Keratinocyte (primary cell): ENCODE measurements at regions not wholly inside any gene's neighbourhood (a gene's known extent, or its start where the extent isn't known, plus 50 kb on each side); places are given as distances from the start of the nearest gene placed in this dataset.

Source experiments
- EZH2 ChIP-seq: IDR thresholded peaks from one replicate; pipeline ENCODE4 v1.6.1; 2012; ENCODE audit warnings: inconsistent platforms, mild to moderate bottlenecking, low read length, moderate library complexity
- TF ChIP-seq, protein P1 (sequence below), 3 experiments: IDR thresholded peaks in 1 of 3; conservative IDR thresholded peaks in 1 of 3; optimal IDR thresholded peaks in 1 of 3; 2 replicates in 2 of 3; 3 replicates in 1 of 3; pipeline versions ENCODE3 to v1.5.1; 2011; ENCODE audit warnings: low read length in 3 of 3, mild to moderate bottlenecking in 3 of 3, moderate library complexity in 2 of 3, control low read depth in 1 of 3, inconsistent platforms in 1 of 3; ENCODE audit not compliant: insufficient read depth in 2 of 3; ENCODE audit errors: extremely low read depth in 1 of 3

DNA sequence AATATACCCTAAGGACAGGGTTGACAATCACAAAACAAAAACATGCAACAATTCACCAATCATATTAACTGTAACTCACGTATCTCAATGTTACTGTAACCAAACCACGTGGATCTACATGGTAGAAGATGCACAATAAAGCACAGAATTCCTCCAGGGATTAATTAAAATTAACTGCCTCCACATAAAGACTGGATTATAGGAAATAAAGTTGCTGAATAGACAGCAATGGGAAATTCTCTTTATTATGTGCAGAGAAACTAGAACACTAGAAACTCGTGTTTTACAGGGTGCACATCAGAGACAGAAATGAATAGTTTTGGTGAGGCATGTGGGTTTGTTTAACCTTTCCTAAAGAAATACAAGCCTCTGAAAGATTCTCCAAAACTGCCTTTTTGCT lies 696.3 kb downstream of the EPHA3 start:
- no peak for TF ChIP-seq EZH2
- TF ChIP-seq, protein P1, sequence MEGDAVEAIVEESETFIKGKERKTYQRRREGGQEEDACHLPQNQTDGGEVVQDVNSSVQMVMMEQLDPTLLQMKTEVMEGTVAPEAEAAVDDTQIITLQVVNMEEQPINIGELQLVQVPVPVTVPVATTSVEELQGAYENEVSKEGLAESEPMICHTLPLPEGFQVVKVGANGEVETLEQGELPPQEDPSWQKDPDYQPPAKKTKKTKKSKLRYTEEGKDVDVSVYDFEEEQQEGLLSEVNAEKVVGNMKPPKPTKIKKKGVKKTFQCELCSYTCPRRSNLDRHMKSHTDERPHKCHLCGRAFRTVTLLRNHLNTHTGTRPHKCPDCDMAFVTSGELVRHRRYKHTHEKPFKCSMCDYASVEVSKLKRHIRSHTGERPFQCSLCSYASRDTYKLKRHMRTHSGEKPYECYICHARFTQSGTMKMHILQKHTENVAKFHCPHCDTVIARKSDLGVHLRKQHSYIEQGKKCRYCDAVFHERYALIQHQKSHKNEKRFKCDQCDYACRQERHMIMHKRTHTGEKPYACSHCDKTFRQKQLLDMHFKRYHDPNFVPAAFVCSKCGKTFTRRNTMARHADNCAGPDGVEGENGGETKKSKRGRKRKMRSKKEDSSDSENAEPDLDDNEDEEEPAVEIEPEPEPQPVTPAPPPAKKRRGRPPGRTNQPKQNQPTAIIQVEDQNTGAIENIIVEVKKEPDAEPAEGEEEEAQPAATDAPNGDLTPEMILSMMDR (optimal IDR thresholded peaks at IDR 0.05 in 1 of 3, IDR thresholded peaks at IDR 0.05 in 1 of 3, conservative IDR thresholded peaks at IDR 0.05 in 1 of 3; ENCODE audit: extremely low read depth in 1 of 3, insufficient read depth in 2 of 3, low read length in 3 of 3) = no peak
